ENCODE measurements at regions not wholly inside any gene's neighbourhood (a gene's known extent, or its start where the extent isn't known, plus 50 kb on each side); places are given as distances from the start of the nearest gene placed in this dataset.
A peak's percentile ranks its signal among the peaks of the same experiment; 100 is the strongest.

DNA sequence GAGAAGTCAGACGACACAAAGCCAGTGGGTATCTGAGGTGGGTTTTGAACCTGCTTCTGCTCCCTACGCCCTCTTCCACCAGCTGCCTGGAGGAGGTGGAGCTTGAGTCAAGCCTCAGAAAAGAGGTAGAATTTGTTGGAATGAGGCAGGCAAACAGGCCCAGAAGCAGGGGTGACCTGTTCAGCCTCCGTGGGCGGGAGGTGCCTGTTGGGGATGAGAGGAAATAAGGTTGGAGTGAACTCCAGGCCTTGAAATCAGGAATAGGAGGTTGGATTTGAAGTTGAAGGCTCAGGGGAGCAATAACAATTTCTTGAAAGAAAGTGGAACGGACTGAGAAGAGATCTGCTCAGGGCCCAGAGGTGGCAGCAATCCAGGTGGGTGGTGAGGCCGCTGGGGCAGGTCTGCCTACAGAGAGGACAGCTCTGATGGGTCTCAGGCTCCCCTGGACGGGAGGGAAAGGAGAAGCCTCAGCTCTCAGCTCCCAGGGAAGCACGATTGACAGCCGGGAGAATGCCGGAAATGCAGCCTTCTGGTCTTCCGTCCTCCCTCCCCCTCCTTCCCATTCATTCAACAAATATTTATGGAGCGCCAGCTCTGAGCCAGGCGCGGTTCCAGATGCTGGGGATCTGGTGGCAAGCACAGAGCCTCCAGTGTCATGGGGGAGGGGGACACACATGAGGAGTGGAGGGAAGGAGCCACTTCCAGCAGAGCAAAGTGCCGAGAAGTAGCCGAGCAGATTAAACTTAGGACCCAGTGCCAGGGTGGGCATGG is 61.9 kb upstream of the CIBAR2 start:
- Histone ChIP-seq H3K4me2 (ENCODE audit: insufficient read depth, insufficient read length, low read length) (no peak overlapping the region), H3K4me1 (ENCODE audit: insufficient read depth, low read length) (peaks cover 5% of the 10 kb centered on the region; the same call in 1 of the 2 replicates), H3K14ac (ENCODE audit: insufficient read depth, low read length) (no peak overlapping the region), H4K5ac (ENCODE audit: insufficient read length, low read depth, low read length) (no peak overlapping the region), H3K9ac (ENCODE audit: extremely low read depth, insufficient read length, low read length) (no peak overlapping the region), H4K91ac (ENCODE audit: insufficient read length, low read depth, low read length) (no peak overlapping the region), H2BK5ac (ENCODE audit: insufficient read length, low read length) (no peak overlapping the region), H4K20me1 (ENCODE audit: control insufficient read depth, insufficient read depth, insufficient read length) (no peaks in the 10 kb centered on the region), H2BK120ac (ENCODE audit: low read depth, low read length, poor library complexity, severe bottlenecking) (no peak overlapping the region), H3K56ac (ENCODE audit: insufficient read length, low read depth, low read length) (no peak overlapping the region), H3K4ac (ENCODE audit: low read depth, low read length) (no peak overlapping the region), H3K27ac (ENCODE audit: insufficient read length, low read depth, low read length) (no peak overlapping the region), H3K23me2 (ENCODE audit: insufficient read length, low read depth, low read length, poor library complexity, severe bottlenecking) (peaks cover 4% of the 10 kb centered on the region), H3K79me2 (ENCODE audit: insufficient read depth, low read length) (peaks cover 3% of the 10 kb centered on the region; the same call in 1 of the 2 replicates), H3K27me3 (ENCODE audit: insufficient read depth, low read length) (no peaks in the 10 kb centered on the region; the same call in 1 of the 2 replicates), H3K9me3 (ENCODE audit: control insufficient read depth, low read depth, low read length) (no peaks in the 10 kb centered on the region), H4K8ac (replicated peaks; ENCODE audit: insufficient read length, low read depth, low read length) (no peak overlapping the region), H2AK5ac (ENCODE audit: insufficient read length, low read length) (no peak overlapping the region), H3K23ac (ENCODE audit: insufficient read length, low read depth, low read length) (no peak overlapping the region), H3K79me1 (ENCODE audit: insufficient read depth, low read depth, low read length, poor library complexity, severe bottlenecking) (no peaks in the 10 kb centered on the region), H2AFZ (ENCODE audit: low read length) (no peak overlapping the region), H2BK12ac (ENCODE audit: insufficient read length, low read depth, low read length) (no peak overlapping the region), H2BK20ac (ENCODE audit: low read depth, low read length, poor library complexity, severe bottlenecking) (no peak overlapping the region), H3K18ac (ENCODE audit: insufficient read length, low read depth, low read length) (no peak overlapping the region), H2BK15ac (ENCODE audit: low read depth, low read length) (no peak overlapping the region), H3T11ph (ENCODE audit: low read length) (no peak overlapping the region)
- H3K9me3 Mint-ChIP-seq = no peaks in the 10 kb centered on the region
- H3K4me1 Mint-ChIP-seq = peaks cover 40 to 61% of the 10 kb centered on the region in 2 experiments
- TF ChIP-seq, protein P1, sequence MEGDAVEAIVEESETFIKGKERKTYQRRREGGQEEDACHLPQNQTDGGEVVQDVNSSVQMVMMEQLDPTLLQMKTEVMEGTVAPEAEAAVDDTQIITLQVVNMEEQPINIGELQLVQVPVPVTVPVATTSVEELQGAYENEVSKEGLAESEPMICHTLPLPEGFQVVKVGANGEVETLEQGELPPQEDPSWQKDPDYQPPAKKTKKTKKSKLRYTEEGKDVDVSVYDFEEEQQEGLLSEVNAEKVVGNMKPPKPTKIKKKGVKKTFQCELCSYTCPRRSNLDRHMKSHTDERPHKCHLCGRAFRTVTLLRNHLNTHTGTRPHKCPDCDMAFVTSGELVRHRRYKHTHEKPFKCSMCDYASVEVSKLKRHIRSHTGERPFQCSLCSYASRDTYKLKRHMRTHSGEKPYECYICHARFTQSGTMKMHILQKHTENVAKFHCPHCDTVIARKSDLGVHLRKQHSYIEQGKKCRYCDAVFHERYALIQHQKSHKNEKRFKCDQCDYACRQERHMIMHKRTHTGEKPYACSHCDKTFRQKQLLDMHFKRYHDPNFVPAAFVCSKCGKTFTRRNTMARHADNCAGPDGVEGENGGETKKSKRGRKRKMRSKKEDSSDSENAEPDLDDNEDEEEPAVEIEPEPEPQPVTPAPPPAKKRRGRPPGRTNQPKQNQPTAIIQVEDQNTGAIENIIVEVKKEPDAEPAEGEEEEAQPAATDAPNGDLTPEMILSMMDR (conservative IDR thresholded peaks at IDR 0.05) = no peak
- H3K36me3 Mint-ChIP-seq (ENCODE audit: insufficient read depth in 1 of 3, low read depth in 3 of 3) = peaks cover 4 to 8% (median 8%) of the 10 kb centered on the region in 3 experiments; a peak in 5 of 7 replicates
- H3K4me3 Mint-ChIP-seq = peak overlapping the region in 1 of 2 experiments; percentile 51; a peak in 3 of 5 replicates
- no CpG with 5 or more reads among the region's 16 CpGs for WGBS (ENCODE audit: extremely low coverage, insufficient read length, low lambda C conversion rate)
- H3K27ac Mint-ChIP-seq = peak overlapping the region; percentile 8 to 42 (median 29); a peak in 3 of 7 replicates
- peaks cover 24% of the 10 kb centered on the region for H3K27me3 Mint-ChIP-seq (ENCODE audit: low read depth)
- no peak for DNase-seq

Measured in H9 (cell line).